Mesothelial cell of epicardium (in vitro differentiated cells): ENCODE measurements at regions not wholly inside any gene's neighbourhood (a gene's known extent, or its start where the extent isn't known, plus 50 kb on each side); places are given as distances from the start of the nearest gene placed in this dataset.

Experiments used
- DNase-seq, 2 experiments: peaks; one replicate each; pipeline ENCODE4 v3.0.0; 2021; ENCODE audit warnings: low spot score in 2 of 2; ENCODE audit not compliant: unreplicated experiment in 2 of 2
- H3K27ac Mint-ChIP-seq: 2 replicates; pipeline ENCODE4 v1.8.0; 2021; ENCODE audit warnings: mixed read lengths
- H3K27me3 Mint-ChIP-seq: 2 replicates; pipeline ENCODE4 v1.8.0; 2021; ENCODE audit warnings: low read depth, mixed read lengths
- H3K36me3 Mint-ChIP-seq: 2 replicates; pipeline ENCODE4 v1.8.0; 2021; ENCODE audit warnings: mixed read lengths
- H3K4me1 Mint-ChIP-seq: 2 replicates; pipeline ENCODE4 v1.8.0; 2021; ENCODE audit warnings: mixed read lengths
- H3K4me3 Mint-ChIP-seq: 2 replicates; pipeline ENCODE4 v1.8.0; 2021; ENCODE audit warnings: mild to moderate bottlenecking, moderate library complexity, mixed read lengths
- H3K9me3 Mint-ChIP-seq: 2 replicates; pipeline ENCODE4 v1.8.0; 2021; ENCODE audit warnings: mixed read lengths
- TF ChIP-seq, protein P1 (sequence below): fragments of 200-600 bp; sonication (generic); IDR thresholded peaks from one replicate; pipeline ENCODE4 v1.5.0; 2021; ENCODE audit warnings: antibody characterized with exemption; ENCODE audit not compliant: unreplicated experiment

DNA sequence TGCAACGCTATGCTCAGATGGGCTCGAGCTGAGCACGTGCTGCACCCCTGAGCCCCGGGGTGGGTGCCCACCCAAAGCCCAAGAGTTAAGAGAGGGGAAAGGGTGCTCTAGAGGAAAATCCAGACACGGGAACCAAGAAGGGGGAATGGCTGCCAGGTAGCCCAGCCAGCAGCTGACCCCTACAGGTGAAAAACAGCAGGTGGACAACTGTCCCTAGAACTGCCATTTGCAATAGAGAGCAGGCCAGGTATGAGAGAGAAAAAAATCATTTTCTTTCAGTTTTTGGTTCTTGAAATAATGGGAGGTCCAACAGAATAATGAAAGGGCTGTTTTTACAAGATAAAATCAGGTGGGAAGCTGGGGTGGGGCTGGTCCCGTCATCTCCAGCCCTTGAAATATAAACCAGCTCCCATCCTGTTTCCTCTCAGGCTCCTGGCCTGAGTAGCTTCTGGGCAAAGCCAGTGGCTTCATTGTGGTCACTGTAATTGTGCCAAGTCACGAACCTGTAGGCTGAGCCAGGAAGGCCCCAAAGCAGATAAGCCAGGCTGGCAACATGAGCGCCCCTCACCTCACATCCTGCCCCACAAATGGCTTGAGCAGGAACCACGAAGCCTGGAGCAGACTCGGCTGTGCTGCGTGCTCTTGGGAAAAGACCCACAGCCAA lies 257.8 kb downstream of the SNX10 start:
- DNase-seq = no peak
- Mint-ChIP-seq H3K27me3 (peaks cover 15% of the 10 kb centered on the region), H3K36me3 (no peaks in the 10 kb centered on the region), H3K4me3 (no peak overlapping the region), H3K27ac (no peak overlapping the region), H3K9me3 (no peaks in the 10 kb centered on the region), H3K4me1 (peaks cover 23% of the 10 kb centered on the region)
- TF ChIP-seq, protein P1, sequence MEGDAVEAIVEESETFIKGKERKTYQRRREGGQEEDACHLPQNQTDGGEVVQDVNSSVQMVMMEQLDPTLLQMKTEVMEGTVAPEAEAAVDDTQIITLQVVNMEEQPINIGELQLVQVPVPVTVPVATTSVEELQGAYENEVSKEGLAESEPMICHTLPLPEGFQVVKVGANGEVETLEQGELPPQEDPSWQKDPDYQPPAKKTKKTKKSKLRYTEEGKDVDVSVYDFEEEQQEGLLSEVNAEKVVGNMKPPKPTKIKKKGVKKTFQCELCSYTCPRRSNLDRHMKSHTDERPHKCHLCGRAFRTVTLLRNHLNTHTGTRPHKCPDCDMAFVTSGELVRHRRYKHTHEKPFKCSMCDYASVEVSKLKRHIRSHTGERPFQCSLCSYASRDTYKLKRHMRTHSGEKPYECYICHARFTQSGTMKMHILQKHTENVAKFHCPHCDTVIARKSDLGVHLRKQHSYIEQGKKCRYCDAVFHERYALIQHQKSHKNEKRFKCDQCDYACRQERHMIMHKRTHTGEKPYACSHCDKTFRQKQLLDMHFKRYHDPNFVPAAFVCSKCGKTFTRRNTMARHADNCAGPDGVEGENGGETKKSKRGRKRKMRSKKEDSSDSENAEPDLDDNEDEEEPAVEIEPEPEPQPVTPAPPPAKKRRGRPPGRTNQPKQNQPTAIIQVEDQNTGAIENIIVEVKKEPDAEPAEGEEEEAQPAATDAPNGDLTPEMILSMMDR = no peak

DNA sequence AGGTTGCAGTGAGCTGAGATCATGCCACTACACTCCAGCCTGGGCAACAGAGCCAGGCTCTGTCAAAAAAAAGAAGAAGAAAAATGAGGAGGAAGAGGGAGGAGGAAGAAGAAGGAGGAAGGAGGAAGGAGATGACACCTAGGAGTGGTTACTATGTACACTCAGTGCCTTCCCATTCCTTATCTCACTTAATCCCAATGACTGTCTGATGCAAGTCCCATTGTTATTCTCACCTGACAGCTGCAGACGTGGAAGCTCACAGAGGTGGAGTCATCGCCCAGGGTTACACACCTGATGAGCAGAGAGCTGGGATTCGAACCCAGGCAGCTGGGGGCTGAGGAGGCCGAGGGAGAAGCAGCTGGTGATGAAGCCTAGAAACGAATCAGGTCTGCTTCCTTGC lies 258.8 kb downstream of the SNX10 start:
- peaks cover 18% of the 10 kb centered on the region for H3K4me1 Mint-ChIP-seq
- H3K36me3 Mint-ChIP-seq = no peaks in the 10 kb centered on the region
- H3K4me3 Mint-ChIP-seq = no peak overlapping the region
- H3K27me3 Mint-ChIP-seq = peaks cover 21% of the 10 kb centered on the region
- TF ChIP-seq, protein P1 = no peak
- no peaks in the 10 kb centered on the region for H3K9me3 Mint-ChIP-seq
- no peak for DNase-seq
- H3K27ac Mint-ChIP-seq = no peak overlapping the region

DNA sequence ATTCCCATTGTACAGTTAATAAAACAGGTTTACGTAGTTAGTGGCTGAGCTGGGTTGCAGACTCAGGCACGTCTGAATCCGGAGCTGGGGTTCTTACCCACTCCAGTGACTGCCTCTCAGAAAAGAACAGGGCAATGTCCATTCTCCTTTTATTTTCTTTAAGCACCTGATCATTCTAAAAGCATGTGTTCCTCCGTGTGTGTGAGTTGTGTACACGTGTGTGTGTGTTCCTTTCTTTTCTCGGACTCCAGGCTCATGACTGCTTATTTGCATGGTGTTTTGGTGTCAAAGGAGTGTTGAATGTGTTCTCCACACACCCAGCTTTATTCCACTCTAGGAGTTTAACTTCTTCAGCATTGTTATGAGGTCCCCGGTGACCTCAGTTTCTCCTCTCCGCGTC lies 260.1 kb downstream of the SNX10 start:
- TF ChIP-seq, protein P1 = no peak
- no peak for DNase-seq
- H3K4me1 Mint-ChIP-seq = peaks cover 22% of the 10 kb centered on the region
- peaks cover 21% of the 10 kb centered on the region for H3K27me3 Mint-ChIP-seq
- H3K9me3 Mint-ChIP-seq = no peaks in the 10 kb centered on the region
- H3K4me3 Mint-ChIP-seq = no peak overlapping the region
- H3K36me3 Mint-ChIP-seq = no peaks in the 10 kb centered on the region
- no peak overlapping the region for H3K27ac Mint-ChIP-seq

DNA sequence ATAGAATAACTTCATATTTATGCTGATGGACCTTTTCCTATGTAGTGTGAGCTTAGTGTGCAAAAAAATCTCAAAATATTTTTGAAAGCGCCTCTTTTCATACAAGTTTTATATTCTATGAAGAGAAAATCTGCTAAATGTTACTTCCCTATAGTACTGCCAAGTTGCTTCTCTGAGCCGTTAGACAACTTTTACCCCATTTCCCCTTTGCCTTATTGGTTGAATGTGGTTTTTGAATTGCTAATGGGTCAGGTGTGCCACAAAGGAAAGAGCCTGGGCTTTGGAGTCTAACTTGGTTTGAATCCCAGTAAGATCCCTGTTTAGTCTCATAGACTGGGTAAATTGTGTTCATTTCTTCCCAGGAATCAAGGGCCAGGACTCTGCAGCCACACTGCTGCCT lies 261.5 kb downstream of the SNX10 start:
- Mint-ChIP-seq H3K9me3 (no peaks in the 10 kb centered on the region), H3K27ac (no peak overlapping the region), H3K4me3 (no peak overlapping the region), H3K36me3 (no peaks in the 10 kb centered on the region), H3K4me1 (peaks cover 21% of the 10 kb centered on the region), H3K27me3 (peaks cover 21% of the 10 kb centered on the region)
- TF ChIP-seq, protein P1 = no peak
- no peak for DNase-seq

DNA sequence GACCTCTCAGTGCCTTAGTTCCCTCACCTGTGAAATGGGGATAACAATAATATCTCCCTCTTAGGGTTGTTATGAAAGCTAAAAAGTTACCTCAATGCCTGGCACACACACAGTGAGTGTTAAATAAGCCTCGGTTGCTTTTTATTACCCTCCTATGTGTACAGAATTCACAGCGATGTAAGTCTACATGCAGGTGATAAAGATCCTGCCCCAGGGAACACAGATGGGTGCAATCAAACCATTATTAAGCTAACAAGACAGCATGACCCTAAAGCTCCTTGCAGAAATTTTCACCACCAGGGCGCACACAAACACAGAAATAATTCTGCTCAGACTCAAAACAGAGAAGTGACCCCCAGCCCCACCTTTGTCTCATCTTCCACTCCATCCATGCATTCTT lies 261.9 kb downstream of the SNX10 start:
- Mint-ChIP-seq H3K4me1 (peaks cover 21% of the 10 kb centered on the region), H3K9me3 (no peaks in the 10 kb centered on the region), H3K36me3 (no peaks in the 10 kb centered on the region), H3K27me3 (peaks cover 21% of the 10 kb centered on the region), H3K4me3 (no peak overlapping the region), H3K27ac (no peak overlapping the region)
- TF ChIP-seq, protein P1 = no peak
- no peak for DNase-seq

DNA sequence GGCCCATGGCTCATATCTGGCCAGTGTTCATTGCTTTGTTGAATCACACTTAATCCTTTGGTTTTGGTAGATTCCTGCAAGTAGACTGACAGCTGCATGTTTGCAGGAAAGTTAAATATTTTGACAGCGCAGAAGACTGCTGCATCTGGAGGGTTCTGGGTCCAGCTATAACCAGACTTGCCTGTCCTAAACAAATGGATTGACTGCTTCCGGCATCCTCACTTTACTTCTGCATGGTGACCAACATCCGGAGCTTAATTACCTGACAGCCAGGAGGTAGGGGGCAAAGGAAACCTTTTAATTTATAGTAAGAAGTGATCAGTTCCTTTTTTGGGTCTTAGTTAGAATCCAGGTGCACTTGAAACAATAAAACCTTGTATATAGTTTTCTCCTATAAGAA lies 263.3 kb downstream of the SNX10 start:
- TF ChIP-seq, protein P1 = no peak
- Mint-ChIP-seq H3K36me3 (no peaks in the 10 kb centered on the region), H3K9me3 (no peaks in the 10 kb centered on the region), H3K27ac (no peak overlapping the region), H3K4me3 (no peak overlapping the region), H3K27me3 (peaks cover 21% of the 10 kb centered on the region), H3K4me1 (peaks cover 26% of the 10 kb centered on the region)
- DNase-seq = no peak
